GM12874 (cell line): ENCODE measurements at regions not wholly inside any gene's neighbourhood (a gene's known extent, or its start where the extent isn't known, plus 50 kb on each side); places are given as distances from the start of the nearest gene placed in this dataset.

Experiments used
- TF ChIP-seq, protein P1 (sequence below): IDR thresholded peaks from 2 replicates; pipeline ENCODE4 v1.5.1; 2011; ENCODE audit warnings: low read depth, mild to moderate bottlenecking, control low read depth, low read length, moderate library complexity; ENCODE audit not compliant: insufficient read depth

DNA sequence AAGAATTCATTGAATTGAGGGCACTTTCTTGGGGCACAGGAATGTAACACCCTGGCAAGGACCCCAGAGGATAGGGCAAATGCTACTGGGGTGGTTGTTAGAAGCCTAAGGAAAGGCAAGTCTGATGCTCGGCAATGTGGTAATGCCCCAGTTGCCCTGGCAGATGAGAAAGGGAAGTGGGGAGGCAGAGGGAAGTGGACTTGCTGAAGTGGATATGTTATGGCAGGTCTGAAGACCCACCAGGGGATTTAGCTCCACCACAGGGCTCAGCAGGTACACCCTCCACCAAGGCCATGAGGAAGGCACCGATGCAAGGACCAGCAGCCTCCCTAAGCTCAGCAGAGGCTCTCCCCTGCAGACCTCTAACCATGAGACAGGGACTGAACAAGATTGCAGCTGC is 184.8 kb downstream of the IRX5 start:
- TF ChIP-seq, protein P1, sequence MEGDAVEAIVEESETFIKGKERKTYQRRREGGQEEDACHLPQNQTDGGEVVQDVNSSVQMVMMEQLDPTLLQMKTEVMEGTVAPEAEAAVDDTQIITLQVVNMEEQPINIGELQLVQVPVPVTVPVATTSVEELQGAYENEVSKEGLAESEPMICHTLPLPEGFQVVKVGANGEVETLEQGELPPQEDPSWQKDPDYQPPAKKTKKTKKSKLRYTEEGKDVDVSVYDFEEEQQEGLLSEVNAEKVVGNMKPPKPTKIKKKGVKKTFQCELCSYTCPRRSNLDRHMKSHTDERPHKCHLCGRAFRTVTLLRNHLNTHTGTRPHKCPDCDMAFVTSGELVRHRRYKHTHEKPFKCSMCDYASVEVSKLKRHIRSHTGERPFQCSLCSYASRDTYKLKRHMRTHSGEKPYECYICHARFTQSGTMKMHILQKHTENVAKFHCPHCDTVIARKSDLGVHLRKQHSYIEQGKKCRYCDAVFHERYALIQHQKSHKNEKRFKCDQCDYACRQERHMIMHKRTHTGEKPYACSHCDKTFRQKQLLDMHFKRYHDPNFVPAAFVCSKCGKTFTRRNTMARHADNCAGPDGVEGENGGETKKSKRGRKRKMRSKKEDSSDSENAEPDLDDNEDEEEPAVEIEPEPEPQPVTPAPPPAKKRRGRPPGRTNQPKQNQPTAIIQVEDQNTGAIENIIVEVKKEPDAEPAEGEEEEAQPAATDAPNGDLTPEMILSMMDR: no peak

GRCh38 chr16:55116165-55116920 is 185.7 kb downstream of the IRX5 start:
- TF ChIP-seq, protein P1: no peak

DNA sequence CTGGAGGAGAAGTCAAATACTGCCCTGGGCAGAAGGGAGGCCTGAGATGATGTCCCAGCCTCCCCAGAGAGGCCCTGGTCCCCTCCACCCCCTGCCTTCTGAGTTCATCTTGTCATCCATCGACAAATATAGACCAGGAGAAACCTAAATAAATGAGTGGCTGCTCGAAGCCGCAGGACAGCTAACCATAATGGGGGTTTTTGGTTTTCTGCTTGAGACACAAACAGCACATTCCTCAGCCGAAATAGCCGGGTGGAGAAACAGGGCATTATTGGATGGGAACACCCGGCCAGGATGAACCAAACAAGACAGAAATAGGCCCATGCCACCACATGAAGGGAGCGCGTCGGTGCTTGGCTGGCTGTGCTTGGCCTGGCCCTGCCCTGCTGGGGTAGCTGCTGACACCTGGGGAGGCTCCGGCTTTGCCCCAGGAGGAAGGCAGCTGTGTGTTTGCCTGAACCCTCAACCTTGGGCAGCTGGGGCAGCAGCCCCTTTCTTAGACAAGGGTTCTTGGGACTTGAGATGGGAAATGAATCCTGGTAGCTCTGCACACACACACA is 188.1 kb downstream of the IRX5 start:
- TF ChIP-seq, protein P1: no peak

- TF ChIP-seq, protein P1: no peak
These were observed 189.7 kb downstream of the IRX5 start for GRCh38 chr16:55120408-55120807.

- TF ChIP-seq, protein P1: no peak
These were observed 190.2 kb downstream of the IRX5 start for GRCh38 chr16:55120826-55121225.

GRCh38 chr16:55123652-55124051 is 193.0 kb downstream of the IRX5 start:
- TF ChIP-seq, protein P1: no peak

DNA sequence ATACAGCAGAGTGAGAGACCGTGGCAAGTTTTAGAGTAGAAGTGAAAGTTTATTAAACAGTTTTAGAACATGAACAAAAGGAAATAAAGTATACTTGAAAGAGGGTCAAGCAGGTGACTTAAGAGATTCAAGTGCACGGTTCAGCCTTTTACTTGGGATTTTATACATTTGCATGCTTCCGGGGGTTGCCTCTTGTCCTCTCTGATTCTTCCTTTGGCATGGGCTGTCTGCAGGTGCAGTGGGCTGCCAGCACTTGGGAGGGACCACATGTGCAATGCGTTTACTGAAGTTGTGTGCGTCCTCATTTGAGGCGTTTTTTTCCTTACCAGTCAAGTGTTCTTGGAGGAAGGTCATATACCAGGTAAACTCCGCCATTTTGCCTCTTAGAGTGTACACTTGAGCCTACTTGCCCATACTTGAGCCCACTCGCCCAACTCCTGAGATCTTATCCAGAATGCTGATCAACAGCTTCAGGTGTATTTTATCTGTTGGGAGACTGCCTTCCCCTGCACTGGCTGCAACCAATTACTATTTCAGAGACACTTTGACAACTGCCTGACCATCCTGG is 195.2 kb downstream of the IRX5 start:
- TF ChIP-seq, protein P1: no peak
